ENCODE measurements at regions not wholly inside any gene's neighbourhood (a gene's known extent, or its start where the extent isn't known, plus 50 kb on each side); places are given as distances from the start of the nearest gene placed in this dataset.

DNA sequence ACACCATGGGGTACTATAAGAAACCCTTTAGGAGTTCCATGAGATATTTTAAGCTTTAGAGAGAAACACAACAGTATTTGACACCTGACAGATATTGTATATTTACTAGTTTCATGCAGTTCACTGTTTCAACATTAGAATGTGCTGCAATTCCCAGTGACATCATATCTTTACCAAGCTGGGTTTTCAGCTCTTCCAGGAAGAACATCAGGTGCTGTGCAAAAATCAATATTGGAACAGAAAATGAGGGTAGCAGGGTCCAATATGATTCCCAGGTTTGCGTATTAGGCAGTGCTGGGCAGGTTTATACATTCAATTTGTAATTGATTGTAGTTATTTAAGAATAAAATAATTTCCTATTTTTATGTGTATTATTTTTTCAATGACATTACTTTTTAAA, 500.0 kb upstream of the EPHA7 start:
- no peak for TF ChIP-seq POLR2A (IDR thresholded peaks at IDR 0.05)
- TF ChIP-seq, protein P1, sequence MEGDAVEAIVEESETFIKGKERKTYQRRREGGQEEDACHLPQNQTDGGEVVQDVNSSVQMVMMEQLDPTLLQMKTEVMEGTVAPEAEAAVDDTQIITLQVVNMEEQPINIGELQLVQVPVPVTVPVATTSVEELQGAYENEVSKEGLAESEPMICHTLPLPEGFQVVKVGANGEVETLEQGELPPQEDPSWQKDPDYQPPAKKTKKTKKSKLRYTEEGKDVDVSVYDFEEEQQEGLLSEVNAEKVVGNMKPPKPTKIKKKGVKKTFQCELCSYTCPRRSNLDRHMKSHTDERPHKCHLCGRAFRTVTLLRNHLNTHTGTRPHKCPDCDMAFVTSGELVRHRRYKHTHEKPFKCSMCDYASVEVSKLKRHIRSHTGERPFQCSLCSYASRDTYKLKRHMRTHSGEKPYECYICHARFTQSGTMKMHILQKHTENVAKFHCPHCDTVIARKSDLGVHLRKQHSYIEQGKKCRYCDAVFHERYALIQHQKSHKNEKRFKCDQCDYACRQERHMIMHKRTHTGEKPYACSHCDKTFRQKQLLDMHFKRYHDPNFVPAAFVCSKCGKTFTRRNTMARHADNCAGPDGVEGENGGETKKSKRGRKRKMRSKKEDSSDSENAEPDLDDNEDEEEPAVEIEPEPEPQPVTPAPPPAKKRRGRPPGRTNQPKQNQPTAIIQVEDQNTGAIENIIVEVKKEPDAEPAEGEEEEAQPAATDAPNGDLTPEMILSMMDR (IDR thresholded peaks at IDR 0.05), result no peak
